Sigmoid colon (tissue), 6 donors: ENCODE measurements at regions not wholly inside any gene's neighbourhood (a gene's known extent, or its start where the extent isn't known, plus 50 kb on each side); places are given as distances from the start of the nearest gene placed in this dataset.

ENCODE experiments used
- DNase-seq: peaks from one replicate; pipeline ENCODE4 v3.0.0-alpha.2; 2019
- H3K27ac ChIP-seq, 4 donors: fragments of 200-600 bp; sonication (generic); one replicate each; pipeline ENCODE4 v1.5.1; 2016 to 2019; ENCODE audit warnings: mild to moderate bottlenecking in 1 of 4
- H3K27me3 ChIP-seq, 3 donors: fragments of 200-600 bp; sonication (generic); one replicate each; pipeline ENCODE4 v1.5.1; 2019; ENCODE audit warnings: mild to moderate bottlenecking in 1 of 3
- H3K36me3 ChIP-seq, 4 donors: fragments of 200-600 bp; sonication (generic); one replicate each; pipeline ENCODE4 v1.5.1; 2016 to 2019
- H3K4me1 ChIP-seq, 4 donors: fragments of 200-600 bp; sonication (generic); one replicate each; pipeline ENCODE4 v1.5.1; 2017 to 2019
- H3K4me3 ChIP-seq, 4 donors: fragments of 200-600 bp; sonication (generic); one replicate each; pipeline ENCODE4 v1.5.1; 2017 to 2019; ENCODE audit warnings: mild to moderate bottlenecking in 2 of 4, moderate library complexity in 1 of 4
- H3K9me3 ChIP-seq, 4 donors: fragments of 200-600 bp in 3 of 4; sonication (generic) in 3 of 4; one replicate each; pipeline versions ENCODE4 v1.5.1 to v1.6.1; 2013 to 2019
- EP300 ChIP-seq, 4 donors: sonication (generic); formaldehyde crosslinking; IDR thresholded peaks; one replicate each; pipeline ENCODE4 v1.6.1; 2017; ENCODE audit warnings: antibody characterized with exemption in 4 of 4
- POLR2A ChIP-seq, 2 donors: fragments of 450-650 bp; IDR thresholded peaks; one replicate each; pipeline ENCODE4 v1.6.1; 2016; ENCODE audit warnings: antibody characterized with exemption in 2 of 2, mild to moderate bottlenecking in 2 of 2, moderate library complexity in 2 of 2
- POLR2AphosphoS5 ChIP-seq, 4 donors: sonication (generic); formaldehyde crosslinking; IDR thresholded peaks; one replicate each; pipeline ENCODE4 v1.6.1; 2017; ENCODE audit warnings: antibody characterized with exemption in 4 of 4
- WGBS, 2 donors: extraction: QIAGEN DNeasy Blood & Tissue Kit; methylation state at CpG; one replicate each; pipeline ENCODE4 v1.1.7; 2013; 5-methylcytosine and 5-hydroxymethylcytosine counted together
- intact Hi-C: fragments of 100-400 bp; cut with DNase I; formaldehyde crosslinking; loops from one replicate; pipeline ENCODE4 v1.15.1; 2023
- TF ChIP-seq, protein P1 (sequence below), 4 experiments: fragments of 450-650 bp in 3 of 4; fragments of 200-600 bp in 1 of 4; IDR thresholded peaks; one replicate each; pipeline ENCODE4 v1.5.1; 2016 to 2019; ENCODE audit warnings: antibody characterized with exemption in 4 of 4, mild to moderate bottlenecking in 3 of 4, moderate library complexity in 2 of 4
- donor health status: healthy with polysubstance abuse.
- donor health status: healthy.

DNA sequence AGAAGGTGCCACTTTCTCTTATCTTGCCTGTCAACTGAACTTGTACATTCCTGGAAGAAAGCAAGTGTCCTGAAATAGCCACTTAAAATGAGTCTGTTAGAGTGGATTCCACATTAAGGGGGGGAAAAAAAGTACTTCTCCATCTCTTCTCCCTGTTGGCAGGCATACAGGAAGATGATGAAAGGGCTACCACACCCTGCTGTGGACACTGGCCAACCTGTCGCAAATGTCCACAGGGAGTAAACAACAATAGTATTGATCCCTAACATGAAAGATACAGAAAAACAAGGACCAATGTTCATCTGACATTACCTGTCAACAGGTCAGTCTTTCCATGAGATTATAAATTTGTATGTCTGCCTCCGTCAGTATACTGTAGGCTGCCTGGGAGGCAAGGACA is 265.1 kb upstream of the MAP3K1 start:
- DNase-seq, result no peak
- TF ChIP-seq EP300 (IDR thresholded peaks at IDR 0.05) (no peak), POLR2A (IDR thresholded peaks at IDR 0.05) (no peak), POLR2AphosphoS5 (IDR thresholded peaks at IDR 0.05) (no peak)
- TF ChIP-seq, protein P1, sequence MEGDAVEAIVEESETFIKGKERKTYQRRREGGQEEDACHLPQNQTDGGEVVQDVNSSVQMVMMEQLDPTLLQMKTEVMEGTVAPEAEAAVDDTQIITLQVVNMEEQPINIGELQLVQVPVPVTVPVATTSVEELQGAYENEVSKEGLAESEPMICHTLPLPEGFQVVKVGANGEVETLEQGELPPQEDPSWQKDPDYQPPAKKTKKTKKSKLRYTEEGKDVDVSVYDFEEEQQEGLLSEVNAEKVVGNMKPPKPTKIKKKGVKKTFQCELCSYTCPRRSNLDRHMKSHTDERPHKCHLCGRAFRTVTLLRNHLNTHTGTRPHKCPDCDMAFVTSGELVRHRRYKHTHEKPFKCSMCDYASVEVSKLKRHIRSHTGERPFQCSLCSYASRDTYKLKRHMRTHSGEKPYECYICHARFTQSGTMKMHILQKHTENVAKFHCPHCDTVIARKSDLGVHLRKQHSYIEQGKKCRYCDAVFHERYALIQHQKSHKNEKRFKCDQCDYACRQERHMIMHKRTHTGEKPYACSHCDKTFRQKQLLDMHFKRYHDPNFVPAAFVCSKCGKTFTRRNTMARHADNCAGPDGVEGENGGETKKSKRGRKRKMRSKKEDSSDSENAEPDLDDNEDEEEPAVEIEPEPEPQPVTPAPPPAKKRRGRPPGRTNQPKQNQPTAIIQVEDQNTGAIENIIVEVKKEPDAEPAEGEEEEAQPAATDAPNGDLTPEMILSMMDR (IDR thresholded peaks at IDR 0.05), result no peak

DNA sequence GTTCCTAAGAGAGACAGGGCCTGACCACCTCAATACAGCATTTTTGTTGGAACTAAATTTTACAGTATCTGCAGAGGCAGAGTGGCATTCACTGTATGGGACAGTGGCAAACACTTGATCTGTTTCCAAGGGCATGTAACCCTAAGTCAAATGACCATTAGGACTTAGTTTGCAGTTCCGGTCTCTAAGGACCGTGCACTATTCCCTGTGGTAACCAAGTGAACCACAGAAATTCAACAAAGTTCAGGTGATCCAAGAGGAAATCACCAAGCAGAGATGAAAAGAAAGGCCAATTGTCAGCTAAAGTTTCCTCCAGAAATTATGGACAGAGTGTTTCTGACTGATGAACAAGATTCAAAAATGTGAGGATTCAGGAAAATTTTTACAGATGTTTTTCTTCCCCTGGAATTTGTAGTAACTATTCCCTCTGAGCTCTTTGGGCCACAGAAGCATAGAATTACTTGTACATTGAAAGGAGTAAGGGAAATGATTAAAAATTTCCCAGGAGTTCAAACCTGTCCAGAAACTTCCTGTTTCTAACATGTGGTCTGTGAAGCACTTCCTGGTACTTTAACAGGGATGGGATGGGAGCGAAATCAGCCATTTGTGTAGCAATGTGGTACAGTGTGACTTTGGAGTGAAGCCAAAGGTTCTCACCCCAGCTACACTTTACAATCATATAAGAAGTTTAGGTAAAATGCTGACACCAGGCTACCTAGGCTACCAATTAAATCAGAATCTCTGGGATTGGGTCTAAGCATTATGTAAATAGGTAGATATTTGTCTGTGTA is 266.1 kb upstream of the MAP3K1 start:
- intact Hi-C loops, result no loop called here
- H3K27ac ChIP-seq, result no peak overlapping the region
- TF ChIP-seq POLR2A (IDR thresholded peaks at IDR 0.05) (no peak), POLR2AphosphoS5 (IDR thresholded peaks at IDR 0.05) (no peak), EP300 (IDR thresholded peaks at IDR 0.05) (no peak)
- TF ChIP-seq, protein P1 (IDR thresholded peaks at IDR 0.05), result no peak
- no peak for DNase-seq
- no peaks in the 10 kb centered on the region for H3K36me3 ChIP-seq
- 81 to 86% methylated on average over 3 of the region's 3 CpGs for WGBS, 2 donors
- H3K4me1 ChIP-seq, result no peaks in the 10 kb centered on the region
- no peaks in the 10 kb centered on the region for H3K9me3 ChIP-seq
- H3K27me3 ChIP-seq, result no peaks in the 10 kb centered on the region
- no peak overlapping the region for H3K4me3 ChIP-seq

More for the DNA sequence above, 265.1 kb upstream of the MAP3K1 start:
- WGBS, 2 donors, result 68 to 86% methylated on average over 2 of the region's 2 CpGs
- intact Hi-C loops, result no loop called here
- Histone ChIP-seq H3K9me3 (no peaks in the 10 kb centered on the region), H3K27ac (no peak overlapping the region), H3K4me1 (no peaks in the 10 kb centered on the region), H3K27me3 (no peaks in the 10 kb centered on the region), H3K4me3 (no peak overlapping the region), H3K36me3 (no peaks in the 10 kb centered on the region)

DNA sequence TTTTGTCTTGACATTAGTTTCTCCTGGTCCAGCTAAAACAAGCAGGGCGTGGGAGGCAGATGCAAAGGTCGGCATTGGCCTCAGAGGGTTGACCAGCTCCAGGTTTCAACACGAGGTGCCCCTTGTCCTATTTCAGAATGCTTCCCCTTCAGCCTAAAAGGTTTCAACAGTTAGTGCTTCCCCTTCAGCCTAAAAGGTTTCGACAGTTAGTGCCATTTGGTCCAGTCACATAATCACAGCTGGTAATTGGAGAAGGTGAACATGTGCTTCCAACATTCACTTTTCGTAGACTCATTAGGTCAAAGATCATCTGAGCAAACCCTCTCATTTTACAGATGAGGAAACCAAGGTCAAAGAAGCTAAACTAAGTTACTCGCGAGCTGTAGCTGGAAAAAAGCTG is 270.3 kb upstream of the MAP3K1 start:
- intact Hi-C loops, result no loop called here
- Histone ChIP-seq H3K4me1 (no peaks in the 10 kb centered on the region), H3K27ac (no peak overlapping the region), H3K4me3 (no peak overlapping the region), H3K9me3 (no peaks in the 10 kb centered on the region), H3K27me3 (no peaks in the 10 kb centered on the region), H3K36me3 (no peaks in the 10 kb centered on the region)
- TF ChIP-seq EP300 (IDR thresholded peaks at IDR 0.05) (no peak), POLR2AphosphoS5 (IDR thresholded peaks at IDR 0.05) (no peak), POLR2A (IDR thresholded peaks at IDR 0.05) (no peak)
- TF ChIP-seq, protein P1 (IDR thresholded peaks at IDR 0.05), result no peak
- DNase-seq, result no peak
- 80 to 87% methylated on average over 7 of the region's 7 CpGs for WGBS, 2 donors

DNA sequence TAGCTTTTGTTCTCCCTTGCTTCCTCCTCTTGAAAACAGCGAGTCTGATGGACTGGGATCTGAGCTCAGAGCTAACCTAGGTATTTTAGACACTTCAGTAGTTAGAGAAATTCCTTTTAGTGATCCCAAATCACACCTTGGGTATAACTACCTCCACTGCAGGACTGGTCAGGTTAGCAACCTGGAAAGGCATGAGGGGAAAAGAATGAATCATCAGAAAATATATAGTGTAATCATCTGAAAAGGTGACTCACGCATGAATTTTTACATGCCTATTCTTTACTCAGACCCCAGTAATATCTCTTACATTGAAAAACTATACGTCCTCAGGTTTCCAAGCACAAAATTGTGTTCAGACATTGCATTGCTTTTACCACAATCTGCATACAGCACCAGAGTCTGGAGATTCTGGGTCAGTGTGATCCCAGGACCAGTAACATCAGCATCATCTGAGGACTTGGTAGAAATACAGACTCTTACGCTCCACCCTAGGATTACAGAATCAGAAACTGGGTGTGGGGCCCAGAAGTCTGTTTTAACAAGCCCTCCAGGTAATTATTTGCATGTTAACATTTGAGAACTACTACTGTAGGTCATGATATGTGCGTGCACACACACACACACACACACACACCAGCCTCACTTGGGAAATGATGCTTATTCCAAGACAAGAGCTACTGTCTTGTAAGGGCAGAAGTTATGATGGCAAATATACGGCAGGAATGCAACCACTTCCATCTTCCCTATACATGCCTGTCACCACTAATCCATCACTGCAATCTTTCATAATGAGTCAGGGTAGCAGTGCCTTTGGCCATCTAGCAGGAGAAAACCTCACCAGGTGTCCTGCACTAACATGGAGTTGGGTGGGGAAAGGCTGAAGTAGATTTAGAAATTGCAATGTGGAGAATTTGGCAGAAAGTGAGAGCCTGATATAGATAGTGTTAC is 271.6 kb upstream of the MAP3K1 start:
- 83 to 92% methylated on average over 6 of the region's 6 CpGs for WGBS, 2 donors
- H3K4me3 ChIP-seq, result no peak overlapping the region
- H3K9me3 ChIP-seq, result no peaks in the 10 kb centered on the region
- TF ChIP-seq POLR2AphosphoS5 (IDR thresholded peaks at IDR 0.05) (no peak), POLR2A (IDR thresholded peaks at IDR 0.05) (no peak), EP300 (IDR thresholded peaks at IDR 0.05) (no peak)
- TF ChIP-seq, protein P1 (IDR thresholded peaks at IDR 0.05), result no peak
- no peaks in the 10 kb centered on the region for H3K27me3 ChIP-seq
- H3K4me1 ChIP-seq, result no peaks in the 10 kb centered on the region
- intact Hi-C loops, result no loop called here
- no peak for DNase-seq
- no peak overlapping the region for H3K27ac ChIP-seq
- H3K36me3 ChIP-seq, result no peaks in the 10 kb centered on the region
